A673 (cell line): ENCODE measurements at regions not wholly inside any gene's neighbourhood (a gene's known extent, or its start where the extent isn't known, plus 50 kb on each side); places are given as distances from the start of the nearest gene placed in this dataset.

ENCODE experiments used
- BruUV-seq: library from RNA; stranded (reverse); fragments of 400-500 nt; replicated peaks from 2 replicates; lab custom pipeline; 2021; lab: Mats Ljungman, UMichigan
- CTCF ChIA-PET: fragments of 300-600 bp; sonication (Branson Sonifier 250); formaldehyde crosslinking; loops from one replicate; lab custom pipeline; 2022; ENCODE audit warnings: antibody characterized with exemption; lab: Charles Lee
- POLR2A ChIA-PET: fragments of 300-600 bp; sonication (Branson Sonifier 250); formaldehyde crosslinking; loops from one replicate; lab custom pipeline; 2022; ENCODE audit warnings: antibody characterized with exemption; ENCODE audit not compliant: low non-redundant PET; lab: Charles Lee
- DNase-seq: peaks from one replicate; pipeline ENCODE4 v3.0.0-alpha.2; 2015; ENCODE audit warnings: low spot score
- H3K27ac ChIP-seq: fragments of 200-600 bp; sonication (generic); 2 replicates; pipeline ENCODE4 v1.5.1; 2016; ENCODE audit warnings: mixed run types, low read depth, mild to moderate bottlenecking, mixed read lengths, antibody characterized with exemption, low read length; ENCODE audit not compliant: poor library complexity, severe bottlenecking
- H3K27me3 ChIP-seq: fragments of 200-600 bp; sonication (generic); replicated peaks from 2 replicates; pipeline ENCODE4 v1.6.1; 2017; ENCODE audit warnings: mixed run types, low read depth, mild to moderate bottlenecking, mixed read lengths, antibody characterized with exemption, low read length; ENCODE audit not compliant: insufficient read depth, poor library complexity
- H3K36me3 ChIP-seq: fragments of 200-600 bp; sonication (generic); 2 replicates; pipeline ENCODE4 v1.6.1; 2016; ENCODE audit warnings: mixed run types, mild to moderate bottlenecking, mixed read lengths, antibody characterized with exemption, low read length; ENCODE audit not compliant: insufficient read depth, poor library complexity, severe bottlenecking
- H3K4me1 ChIP-seq: fragments of 200-600 bp; sonication (generic); 2 replicates; pipeline ENCODE4 v1.6.1; 2017; ENCODE audit warnings: mixed run types, mild to moderate bottlenecking, mixed read lengths, antibody characterized with exemption, low read length; ENCODE audit not compliant: insufficient read depth, poor library complexity, severe bottlenecking
- H3K4me3 ChIP-seq: fragments of 200-600 bp; sonication (generic); 2 replicates; pipeline ENCODE4 v1.5.1; 2016; ENCODE audit warnings: low read depth, mixed run types, mild to moderate bottlenecking, mixed read lengths, low read length; ENCODE audit not compliant: poor library complexity, severe bottlenecking
- H3K9me3 ChIP-seq: fragments of 200-600 bp; sonication (generic); 2 replicates; pipeline ENCODE4 v1.6.1; 2016; ENCODE audit warnings: mixed run types, low read depth, mild to moderate bottlenecking, mixed read lengths, antibody characterized with exemption, low read length; ENCODE audit not compliant: poor library complexity, severe bottlenecking
- EZH2 ChIP-seq: fragments of 200-600 bp; sonication (generic); IDR thresholded peaks from 2 replicates; pipeline ENCODE4 v1.6.1; 2017; ENCODE audit warnings: borderline replicate concordance, low read depth, mild to moderate bottlenecking, mixed read lengths, antibody characterized with exemption, low read length; ENCODE audit not compliant: poor library complexity, severe bottlenecking
- intact Hi-C: fragments of 100-400 bp; cut with micrococcal nuclease; formaldehyde crosslinking; loops from one replicate; pipeline ENCODE4 v1.10.0; 2022; ENCODE audit not compliant: unreplicated experiment
- TF ChIP-seq, protein P1 (sequence below): fragments of 300-800, 200-600 bp; sonication (generic); conservative IDR thresholded peaks from 2 replicates; pipeline ENCODE4 v1.5.1; 2017; ENCODE audit warnings: low read depth, mild to moderate bottlenecking, antibody characterized with exemption, low read length, moderate library complexity, mixed read lengths

DNA sequence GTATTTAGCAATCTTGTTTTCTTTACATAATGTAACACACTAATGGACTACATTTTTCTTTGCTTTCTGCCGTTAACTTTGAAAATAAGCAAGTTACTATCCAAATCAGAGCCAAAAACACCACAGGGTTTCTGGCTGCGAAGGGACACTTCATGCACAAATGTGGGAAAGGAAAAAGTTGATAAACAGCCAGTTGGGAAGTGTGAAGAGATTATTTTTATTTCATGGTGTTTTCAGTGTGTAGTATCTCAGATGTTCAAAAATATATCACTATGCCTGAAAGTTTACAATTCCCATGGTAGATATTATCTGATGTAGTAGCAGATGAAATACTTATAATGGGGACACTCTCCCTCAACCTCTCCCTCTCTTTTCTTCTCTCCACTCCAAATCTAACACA lies 135.3 kb downstream of the CETN3 start:
- intact Hi-C loops, result no loop called here
- ChIA-PET POLR2A (interaction anchor here (0.5 kb wide), 1 partner anchor 1583 kb away, joined by 6 read pairs; no protein-coding TSS in a partner anchor), CTCF (no interaction called here)
- H3K9me3 ChIP-seq, result no peaks in the 10 kb centered on the region
- no peak for DNase-seq
- BruUV-seq, result no TSS peak
- H3K4me3 ChIP-seq, result no peak overlapping the region
- H3K27me3 ChIP-seq, result peaks cover 21% of the 10 kb centered on the region
- TF ChIP-seq, protein P1, sequence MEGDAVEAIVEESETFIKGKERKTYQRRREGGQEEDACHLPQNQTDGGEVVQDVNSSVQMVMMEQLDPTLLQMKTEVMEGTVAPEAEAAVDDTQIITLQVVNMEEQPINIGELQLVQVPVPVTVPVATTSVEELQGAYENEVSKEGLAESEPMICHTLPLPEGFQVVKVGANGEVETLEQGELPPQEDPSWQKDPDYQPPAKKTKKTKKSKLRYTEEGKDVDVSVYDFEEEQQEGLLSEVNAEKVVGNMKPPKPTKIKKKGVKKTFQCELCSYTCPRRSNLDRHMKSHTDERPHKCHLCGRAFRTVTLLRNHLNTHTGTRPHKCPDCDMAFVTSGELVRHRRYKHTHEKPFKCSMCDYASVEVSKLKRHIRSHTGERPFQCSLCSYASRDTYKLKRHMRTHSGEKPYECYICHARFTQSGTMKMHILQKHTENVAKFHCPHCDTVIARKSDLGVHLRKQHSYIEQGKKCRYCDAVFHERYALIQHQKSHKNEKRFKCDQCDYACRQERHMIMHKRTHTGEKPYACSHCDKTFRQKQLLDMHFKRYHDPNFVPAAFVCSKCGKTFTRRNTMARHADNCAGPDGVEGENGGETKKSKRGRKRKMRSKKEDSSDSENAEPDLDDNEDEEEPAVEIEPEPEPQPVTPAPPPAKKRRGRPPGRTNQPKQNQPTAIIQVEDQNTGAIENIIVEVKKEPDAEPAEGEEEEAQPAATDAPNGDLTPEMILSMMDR, result no peak
- TF ChIP-seq EZH2, result no peak
- peaks cover 4% of the 10 kb centered on the region for H3K4me1 ChIP-seq
- no peaks in the 10 kb centered on the region for H3K36me3 ChIP-seq
- H3K27ac ChIP-seq, result no peak overlapping the region

DNA sequence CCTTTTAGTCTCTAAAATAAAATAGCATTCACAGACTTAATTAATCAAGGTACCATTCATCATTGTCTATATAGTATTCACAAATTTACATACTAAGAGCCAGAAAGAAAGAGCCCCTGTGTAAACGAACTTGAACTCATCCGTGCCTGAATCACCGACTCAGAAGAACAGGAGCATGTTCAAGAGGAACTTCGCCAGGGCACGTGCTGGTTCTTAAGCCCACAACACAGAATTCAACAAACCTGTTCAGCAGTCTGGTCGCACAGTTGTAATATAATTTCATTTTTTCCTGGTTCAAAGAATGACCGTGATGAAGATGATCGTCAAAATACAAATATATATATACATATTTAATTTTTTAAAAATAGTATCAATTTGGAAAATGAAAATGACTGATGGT lies 141.9 kb downstream of the CETN3 start:
- no peaks in the 10 kb centered on the region for H3K36me3 ChIP-seq
- peaks cover 7% of the 10 kb centered on the region for H3K27me3 ChIP-seq
- ChIA-PET POLR2A (no interaction called here), CTCF (interaction anchor here (0.6 kb wide), 1 partner anchor 741 kb away, joined by 3 read pairs; no protein-coding TSS in a partner anchor)
- no peaks in the 10 kb centered on the region for H3K9me3 ChIP-seq
- peaks cover 4% of the 10 kb centered on the region for H3K4me1 ChIP-seq
- no peak for TF ChIP-seq EZH2
- TF ChIP-seq, protein P1, result no peak
- H3K4me3 ChIP-seq, result no peak overlapping the region
- no peak overlapping the region for H3K27ac ChIP-seq
- no TSS peak for BruUV-seq
- intact Hi-C loops, result loop anchor here (5.0 to 10.0 kb wide), 3 partner anchors 80 to 1383 kb away; partner anchors contain the start of gene MEF2C
- DNase-seq, result no peak

DNA sequence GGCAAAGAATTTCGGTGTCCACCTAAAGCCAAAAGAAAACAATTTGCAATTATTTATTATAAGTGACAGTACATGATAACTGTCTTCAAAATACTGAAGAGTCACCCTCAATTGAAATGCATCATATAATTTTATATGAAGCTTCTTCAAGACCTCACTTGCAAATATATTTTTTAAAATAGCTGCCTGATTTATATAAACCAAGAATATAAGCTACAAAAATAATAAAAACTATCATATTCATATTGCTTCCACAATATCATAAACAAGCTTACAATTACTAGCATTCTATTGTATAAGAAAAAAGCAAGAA lies 144.1 kb downstream of the CETN3 start:
- no peaks in the 10 kb centered on the region for H3K36me3 ChIP-seq
- no peak overlapping the region for H3K4me3 ChIP-seq
- no peaks in the 10 kb centered on the region for H3K9me3 ChIP-seq
- H3K27ac ChIP-seq, result no peak overlapping the region
- intact Hi-C loops, result loop anchor here (1.0 to 10.0 kb wide), 4 partner anchors 78 to 1536 kb away; partner anchors contain the start of gene MEF2C
- TF ChIP-seq, protein P1, result no peak
- TF ChIP-seq EZH2, result no peak
- H3K4me1 ChIP-seq, result peaks cover 4% of the 10 kb centered on the region
- POLR2A ChIA-PET, result no interaction called here
- no TSS peak for BruUV-seq
- DNase-seq, result no peak
- no peaks in the 10 kb centered on the region for H3K27me3 ChIP-seq
- CTCF ChIA-PET, result interaction anchor here (1.0 kb wide), 1 partner anchor 1537 kb away, joined by 7 read pairs; no protein-coding TSS in a partner anchor
